ENCODE measurements at regions not wholly inside any gene's neighbourhood (a gene's known extent, or its start where the extent isn't known, plus 50 kb on each side); places are given as distances from the start of the nearest gene placed in this dataset.

GRCh38 chr2:33672896-33673295 lies 73.8 kb upstream of the FAM98A start:
- no peak overlapping the region for H3K4me3 ChIP-seq (replicated peaks; ENCODE audit: low read depth, low read length)
- no peak for DNase-seq (ENCODE audit: low read depth)
- TF ChIP-seq CTCF (IDR thresholded peaks at IDR 0.05; ENCODE audit: low read length, missing control alignments) = no peak

- no peak for TF ChIP-seq CTCF (IDR thresholded peaks at IDR 0.05; ENCODE audit: low read length, missing control alignments)
- no peak for DNase-seq (ENCODE audit: low read depth)
- no peak overlapping the region for H3K4me3 ChIP-seq (replicated peaks; ENCODE audit: low read depth, low read length)
Observed at GRCh38 chr2:33672389-33672788, 73.3 kb upstream of the FAM98A start.

GRCh38 chr2:33671198-33671597 lies 72.1 kb upstream of the FAM98A start:
- no peak overlapping the region for H3K4me3 ChIP-seq (replicated peaks; ENCODE audit: low read depth, low read length)
- DNase-seq (ENCODE audit: low read depth) = no peak
- TF ChIP-seq CTCF (IDR thresholded peaks at IDR 0.05; ENCODE audit: low read length, missing control alignments) = no peak

GRCh38 chr2:33670392-33670937 lies 71.4 kb upstream of the FAM98A start:
- DNase-seq (ENCODE audit: low read depth) = no peak
- no peak for TF ChIP-seq CTCF (IDR thresholded peaks at IDR 0.05; ENCODE audit: low read length, missing control alignments)
- no peak overlapping the region for H3K4me3 ChIP-seq (replicated peaks; ENCODE audit: low read depth, low read length)

- H3K4me3 ChIP-seq (replicated peaks; ENCODE audit: low read depth, low read length) = no peak overlapping the region
- no peak for TF ChIP-seq CTCF (IDR thresholded peaks at IDR 0.05; ENCODE audit: low read length, missing control alignments)
- no peak for DNase-seq (ENCODE audit: low read depth)
Observed at GRCh38 chr2:33666879-33667278, 67.8 kb upstream of the FAM98A start.

GRCh38 chr2:33665039-33665438 lies 65.9 kb upstream of the FAM98A start:
- no peak overlapping the region for H3K4me3 ChIP-seq (replicated peaks; ENCODE audit: low read depth, low read length)
- DNase-seq (ENCODE audit: low read depth) = no peak
- no peak for TF ChIP-seq CTCF (IDR thresholded peaks at IDR 0.05; ENCODE audit: low read length, missing control alignments)

GRCh38 chr2:33660416-33661123 lies 61.5 kb upstream of the FAM98A start:
- DNase-seq (ENCODE audit: low read depth) = no peak
- no peak for TF ChIP-seq CTCF (IDR thresholded peaks at IDR 0.05; ENCODE audit: low read length, missing control alignments)
- H3K4me3 ChIP-seq (replicated peaks; ENCODE audit: low read depth, low read length) = no peak overlapping the region
